IMR-90 (cell line): ENCODE measurements at regions not wholly inside any gene's neighbourhood (a gene's known extent, or its start where the extent isn't known, plus 50 kb on each side); places are given as distances from the start of the nearest gene placed in this dataset.

ENCODE experiments used
- ATAC-seq: fragments of 200-7000 bp; cut with Tn5 transposase; 2 replicates; pipeline ENCODE4 v1.9.1; 2020; ENCODE audit warnings: low read depth, mild to moderate bottlenecking, moderate library complexity
- BruUV-seq: library from RNA; stranded (reverse); fragments of 400-500 nt; replicated peaks from 2 replicates; lab custom pipeline; 2021; lab: Mats Ljungman, UMichigan
- CTCF ChIA-PET: fragments of 300-600 bp; formaldehyde crosslinking; extraction: SDS; loops from one replicate; lab custom pipeline; 2021; ENCODE audit warnings: antibody characterized with exemption; lab: Yijun Ruan, JAX
- POLR2A ChIA-PET: fragments of 300-600 bp; sonication (Branson Sonifier 250); formaldehyde crosslinking; loops from one replicate; lab custom pipeline; 2022; ENCODE audit warnings: antibody characterized with exemption; ENCODE audit not compliant: unreplicated experiment; lab: Charles Lee
- DNase-seq: peaks from one replicate; pipeline ENCODE4 v3.0.0; 2013
- H2AFZ ChIP-seq: replicated peaks from 2 replicates; pipeline ENCODE3; 2013; ENCODE audit warnings: low read length, mild to moderate bottlenecking; ENCODE audit not compliant: poor library complexity
- H2AK5ac ChIP-seq: 2 replicates; pipeline ENCODE4 v1.6.1; 2013; ENCODE audit warnings: low read depth, low read length, inconsistent platforms
- H2AK9ac ChIP-seq: replicated peaks from 2 replicates; pipeline ENCODE3; 2013; ENCODE audit warnings: mild to moderate bottlenecking, low read depth, low read length, moderate library complexity; ENCODE audit not compliant: poor library complexity
- H2BK120ac ChIP-seq: 2 replicates; pipeline ENCODE4 v1.6.1; 2013; ENCODE audit warnings: low read depth, low read length, inconsistent platforms
- H2BK15ac ChIP-seq: 3 replicates; pipeline ENCODE4 v1.6.1; 2013; ENCODE audit warnings: low read depth, low read length, inconsistent platforms
- H2BK20ac ChIP-seq: 2 replicates; pipeline ENCODE4 v1.6.1; 2013; ENCODE audit warnings: low read depth, mild to moderate bottlenecking, inconsistent platforms, low read length, moderate library complexity
- H2BK5ac ChIP-seq: 2 replicates; pipeline ENCODE4 v1.6.1; 2013; ENCODE audit warnings: mild to moderate bottlenecking, low read depth, low read length, inconsistent platforms; ENCODE audit not compliant: poor library complexity, severe bottlenecking
- H3K14ac ChIP-seq: replicated peaks from 2 replicates; pipeline ENCODE4 v1.6.1; 2013; ENCODE audit warnings: low read depth, low read length, inconsistent platforms
- H3K18ac ChIP-seq: 2 replicates; pipeline ENCODE4 v1.6.1; 2013; ENCODE audit warnings: low read depth, low read length, control low read depth
- H3K23ac ChIP-seq: 2 replicates; pipeline ENCODE4 v1.6.1; 2013; ENCODE audit warnings: low read depth, low read length, inconsistent platforms
- H3K27ac ChIP-seq: 2 replicates; pipeline ENCODE4 v1.5.1; 2013; ENCODE audit warnings: mild to moderate bottlenecking, control low read depth, low read length; ENCODE audit not compliant: insufficient read depth
- H3K27me3 ChIP-seq: 2 replicates; pipeline ENCODE4 v1.6.1; 2013; ENCODE audit warnings: low read length; ENCODE audit not compliant: control insufficient read depth, insufficient read depth
- H3K36me3 ChIP-seq: 2 replicates; pipeline ENCODE4 v1.6.1; 2013; ENCODE audit warnings: low read length, mixed read lengths; ENCODE audit not compliant: control insufficient read depth, insufficient read depth
- H3K4ac ChIP-seq: 2 replicates; pipeline ENCODE4 v1.6.1; 2013; ENCODE audit warnings: low read depth, low read length, inconsistent platforms
- H3K4me1 ChIP-seq: 2 replicates; pipeline ENCODE4 v1.6.1; 2013; ENCODE audit warnings: low read length, mixed read lengths; ENCODE audit not compliant: control insufficient read depth, insufficient read depth
- H3K4me2 ChIP-seq: 2 replicates; pipeline ENCODE4 v1.6.1; 2013; ENCODE audit warnings: low read depth, mild to moderate bottlenecking, control low read depth, low read length, moderate library complexity
- H3K4me3 ChIP-seq: 2 replicates; pipeline ENCODE4 v1.5.1; 2013; ENCODE audit warnings: low read depth, mild to moderate bottlenecking, control low read depth, low read length, moderate library complexity; ENCODE audit not compliant: insufficient read depth
- H3K56ac ChIP-seq: 2 replicates; pipeline ENCODE4 v1.6.1; 2013; ENCODE audit warnings: low read length, inconsistent platforms; ENCODE audit not compliant: insufficient read depth; ENCODE audit errors: extremely low read depth
- H3K79me1 ChIP-seq, 2 experiments: 2 replicates each; pipeline ENCODE4 v1.6.1; 2013; ENCODE audit warnings: low read length in 2 of 2, inconsistent platforms in 1 of 2, low read depth in 1 of 2
- H3K9ac ChIP-seq: 2 replicates; pipeline ENCODE4 v1.6.1; 2013; ENCODE audit warnings: low read depth, low read length, control low read depth
- H3K9me1 ChIP-seq: 2 replicates; pipeline ENCODE4 v1.6.1; 2013; ENCODE audit warnings: low read length, inconsistent platforms; ENCODE audit not compliant: insufficient read depth
- H3K9me3 ChIP-seq: 2 replicates; pipeline ENCODE4 v1.6.1; 2013; ENCODE audit warnings: low read length; ENCODE audit not compliant: control insufficient read depth, insufficient read depth
- H4K20me1 ChIP-seq: 2 replicates; pipeline ENCODE4 v1.6.1; 2013; ENCODE audit warnings: low read length, inconsistent platforms; ENCODE audit not compliant: insufficient read depth
- H4K5ac ChIP-seq: 2 replicates; pipeline ENCODE4 v1.6.1; 2013; ENCODE audit warnings: mild to moderate bottlenecking, low read depth, low read length, control low read depth
- H4K8ac ChIP-seq, 2 experiments: 2 replicates each; pipeline ENCODE4 v1.6.1; 2013; ENCODE audit warnings: low read depth in 2 of 2, low read length in 2 of 2, control low read depth in 1 of 2, inconsistent platforms in 1 of 2
- H4K91ac ChIP-seq: 2 replicates; pipeline ENCODE4 v1.6.1; 2013; ENCODE audit warnings: low read depth, low read length, inconsistent platforms; ENCODE audit not compliant: insufficient read depth
- BHLHE40 ChIP-seq: fragments of 150-350 bp; IDR thresholded peaks from 2 replicates; pipeline ENCODE4 v1.6.1; 2016; ENCODE audit warnings: mild to moderate bottlenecking, low read depth, low read length
- CEBPB ChIP-seq: IDR thresholded peaks from 2 replicates; pipeline ENCODE4 v1.6.1; 2012; ENCODE audit warnings: low read depth, low read length, improper control_type of control experiment
- MAZ ChIP-seq: IDR thresholded peaks from 2 replicates; pipeline ENCODE4 v1.6.1; 2012; ENCODE audit warnings: low read depth, mild to moderate bottlenecking, low read length, improper control_type of control experiment, moderate library complexity, borderline replicate concordance
- MXI1 ChIP-seq: IDR thresholded peaks from 2 replicates; pipeline ENCODE4 v1.6.1; 2012; ENCODE audit warnings: low read depth, mild to moderate bottlenecking, low read length, moderate library complexity, borderline replicate concordance
- RCOR1 ChIP-seq: IDR thresholded peaks from 2 replicates; pipeline ENCODE4 v1.6.1; 2012; ENCODE audit warnings: mild to moderate bottlenecking, low read length, improper control_type of control experiment; ENCODE audit not compliant: insufficient replicate concordance
- RFX5 ChIP-seq: IDR thresholded peaks from 2 replicates; pipeline ENCODE4 v1.8.0; 2012; ENCODE audit warnings: low read depth, mild to moderate bottlenecking, low read length, moderate library complexity
- USF2 ChIP-seq: fragments of 150-350 bp; IDR thresholded peaks from 2 replicates; pipeline ENCODE4 v1.6.1; 2017; ENCODE audit warnings: mild to moderate bottlenecking, antibody characterized with exemption, low read length, low read depth
- WGBS, 2 experiments: methylation state at CpG; one replicate each; pipeline versions ENCODE4 v1.1.5 to v1.1.7; 2013; ENCODE audit warnings: missing lambda C conversion rate in 2 of 2; ENCODE audit not compliant: insufficient read length in 1 of 2; ENCODE audit errors: extremely low coverage in 2 of 2; 5-methylcytosine and 5-hydroxymethylcytosine counted together
- dilution Hi-C: fragments of 300-500 bp; cut with HindIII; formaldehyde crosslinking; loops from one replicate; pipeline ENCODE4 v1.14.3; 2018; ENCODE audit warnings: low sequenced_read_pairs; ENCODE audit not compliant: unreplicated experiment
- in situ Hi-C: fragments of 300-500 bp; cut with MboI; formaldehyde crosslinking; loops from 3 replicates; pipeline ENCODE4 v1.14.3; 2019; ENCODE audit warnings: low sequenced_read_pairs, inconsistent platforms, mixed read lengths
- intact Hi-C: fragments of 100-400 bp; cut with micrococcal nuclease; formaldehyde crosslinking; loops from 2 replicates; pipeline ENCODE4 v1.10.0; 2022
- TF ChIP-seq, protein P1 (sequence below): fragments of 150-350 bp; IDR thresholded peaks from 2 replicates; pipeline ENCODE4 v1.6.1; 2016; ENCODE audit warnings: low read depth, mild to moderate bottlenecking, low read length, moderate library complexity, borderline replicate concordance

DNA sequence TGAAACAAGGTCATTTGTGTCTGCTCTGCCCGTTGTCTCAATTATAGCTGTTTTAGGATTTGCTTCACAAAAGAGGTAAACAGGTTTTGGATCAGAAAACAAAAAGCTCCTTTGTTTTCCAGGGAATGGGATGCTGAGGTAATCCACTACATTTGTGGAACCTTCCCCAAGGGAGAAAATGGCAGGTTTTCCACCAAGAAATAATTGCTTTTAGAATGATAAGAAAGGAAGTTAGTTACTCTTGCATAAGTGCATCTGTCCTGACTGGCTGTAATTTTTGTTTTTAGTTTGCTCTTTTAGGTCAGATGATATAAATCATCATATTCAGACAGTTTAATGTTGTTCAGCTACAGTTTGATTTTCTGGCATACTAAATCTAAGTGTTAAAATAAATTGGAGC, 198.5 kb upstream of the COL8A1 start:
- no peak for ATAC-seq
- H4K8ac ChIP-seq, result no peak overlapping the region
- H3K4me2 ChIP-seq, result no peak overlapping the region
- H3K27ac ChIP-seq, result no peak overlapping the region
- H3K18ac ChIP-seq, result no peak overlapping the region
- no peak overlapping the region for H4K5ac ChIP-seq
- H3K79me1 ChIP-seq, result no peaks in the 10 kb centered on the region
- H3K36me3 ChIP-seq, result no peaks in the 10 kb centered on the region
- H3K4ac ChIP-seq, result no peak overlapping the region
- H3K14ac ChIP-seq, result no peak overlapping the region
- no TSS peak for BruUV-seq
- no peak overlapping the region for H2BK15ac ChIP-seq
- no peaks in the 10 kb centered on the region for H3K27me3 ChIP-seq
- no peaks in the 10 kb centered on the region for H3K4me1 ChIP-seq
- ChIA-PET POLR2A (no interaction called here), CTCF (interaction anchor here (0.6 to 0.8 kb wide), 2 partner anchors 234 to 475 kb away, joined by 3 to 4 read pairs; no protein-coding TSS in a partner anchor)
- H3K9me3 ChIP-seq, result no peaks in the 10 kb centered on the region
- no peak overlapping the region for H4K91ac ChIP-seq
- no peaks in the 10 kb centered on the region for H4K20me1 ChIP-seq
- no peak overlapping the region for H3K56ac ChIP-seq
- no peak overlapping the region for H2AFZ ChIP-seq
- H2BK20ac ChIP-seq, result no peak overlapping the region
- TF ChIP-seq RCOR1 (no peak), MXI1 (no peak), MAZ (no peak), CEBPB (no peak), RFX5 (no peak), USF2 (no peak), BHLHE40 (no peak)
- TF ChIP-seq, protein P1, sequence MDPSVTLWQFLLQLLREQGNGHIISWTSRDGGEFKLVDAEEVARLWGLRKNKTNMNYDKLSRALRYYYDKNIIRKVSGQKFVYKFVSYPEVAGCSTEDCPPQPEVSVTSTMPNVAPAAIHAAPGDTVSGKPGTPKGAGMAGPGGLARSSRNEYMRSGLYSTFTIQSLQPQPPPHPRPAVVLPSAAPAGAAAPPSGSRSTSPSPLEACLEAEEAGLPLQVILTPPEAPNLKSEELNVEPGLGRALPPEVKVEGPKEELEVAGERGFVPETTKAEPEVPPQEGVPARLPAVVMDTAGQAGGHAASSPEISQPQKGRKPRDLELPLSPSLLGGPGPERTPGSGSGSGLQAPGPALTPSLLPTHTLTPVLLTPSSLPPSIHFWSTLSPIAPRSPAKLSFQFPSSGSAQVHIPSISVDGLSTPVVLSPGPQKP, result no peak
- no peak overlapping the region for H2BK5ac ChIP-seq
- no peak overlapping the region for H2AK5ac ChIP-seq
- no peak for DNase-seq
- dilution Hi-C loops (no loop called here), intact Hi-C loops (no loop called here), in situ Hi-C loops (no loop called here)
- H3K23ac ChIP-seq, result no peak overlapping the region
- H3K9ac ChIP-seq, result no peak overlapping the region
- no peak overlapping the region for H2AK9ac ChIP-seq
- H3K4me3 ChIP-seq, result no peak overlapping the region
- no CpG with 5 or more reads among the region's 1 CpG for WGBS, 2 experiments
- H2BK120ac ChIP-seq, result no peak overlapping the region
- no peaks in the 10 kb centered on the region for H3K9me1 ChIP-seq
